Brain pericyte (primary cell): ENCODE measurements at regions not wholly inside any gene's neighbourhood (a gene's known extent, or its start where the extent isn't known, plus 50 kb on each side); places are given as distances from the start of the nearest gene placed in this dataset.
"Not testable (repeated sequence)": the region's sequence is repeated elsewhere in the genome, so short reads cannot be mapped to it uniquely, and the experiment has no call there.

Experiments
- DNase-seq: peaks from one replicate; pipeline ENCODE4 v3.0.0-alpha.2; 2012; ENCODE audit warnings: low read depth, low spot score

GRCh38 chr7:19958309-19958896 lies 185.0 kb upstream of the TMEM196 start:
- DNase-seq, result no peak

GRCh38 chr7:19957664-19958063 lies 184.2 kb upstream of the TMEM196 start:
- DNase-seq, result no peak

- not testable (repeated sequence) for DNase-seq
Observed at GRCh38 chr7:19954166-19954565, 180.7 kb upstream of the TMEM196 start.

- DNase-seq, result not testable (repeated sequence)
Observed at GRCh38 chr7:19953411-19953810, 180.0 kb upstream of the TMEM196 start.

GRCh38 chr7:19948160-19948559 lies 174.7 kb upstream of the TMEM196 start:
- DNase-seq, result no peak

- no peak for DNase-seq
Observed at GRCh38 chr7:19944363-19945120, 171.1 kb upstream of the TMEM196 start.

- no peak for DNase-seq
Observed at GRCh38 chr7:19939746-19940145, 166.3 kb upstream of the TMEM196 start.

GRCh38 chr7:19932549-19933249 lies 159.3 kb upstream of the TMEM196 start:
- DNase-seq, result no peak

- DNase-seq, result no peak
Observed at GRCh38 chr7:19930851-19931250, 157.4 kb upstream of the TMEM196 start.

- DNase-seq, result no peak
Observed at GRCh38 chr7:19930051-19930450, 156.6 kb upstream of the TMEM196 start.

- DNase-seq, result no peak
Observed at GRCh38 chr7:19928247-19928646, 154.8 kb upstream of the TMEM196 start.

GRCh38 chr7:19920705-19921104 lies 147.3 kb upstream of the TMEM196 start:
- DNase-seq, result no peak

- no peak for DNase-seq
Observed at GRCh38 chr7:19920166-19920565, 146.7 kb upstream of the TMEM196 start.

GRCh38 chr7:19919261-19920095 lies 146.1 kb upstream of the TMEM196 start:
- DNase-seq, result no peak

- DNase-seq, result no peak
Observed at GRCh38 chr7:19916046-19916445, 142.6 kb upstream of the TMEM196 start.

- no peak for DNase-seq
Observed at GRCh38 chr7:19915596-19915995, 142.2 kb upstream of the TMEM196 start.

- DNase-seq, result no peak
Observed at GRCh38 chr7:19914866-19915265, 141.4 kb upstream of the TMEM196 start.

GRCh38 chr7:19900118-19900517 lies 126.7 kb upstream of the TMEM196 start:
- no peak for DNase-seq

GRCh38 chr7:19899529-19899928 lies 126.1 kb upstream of the TMEM196 start:
- no peak for DNase-seq

GRCh38 chr7:19882893-19883292 lies 109.5 kb upstream of the TMEM196 start:
- not testable (repeated sequence) for DNase-seq

- no peak for DNase-seq
Observed at GRCh38 chr7:19872094-19872493, 98.7 kb upstream of the TMEM196 start.

GRCh38 chr7:19871102-19871501 lies 97.7 kb upstream of the TMEM196 start:
- DNase-seq, result no peak
